Upper lobe of left lung (tissue), 4 donors: ENCODE measurements at regions not wholly inside any gene's neighbourhood (a gene's known extent, or its start where the extent isn't known, plus 50 kb on each side); places are given as distances from the start of the nearest gene placed in this dataset.

Source experiments
- POLR2A ChIP-seq, 4 donors: fragments of 450-650 bp; IDR thresholded peaks; one replicate each; pipeline ENCODE4 v1.5.1; 2016 to 2017; ENCODE audit warnings: antibody characterized with exemption in 4 of 4, mild to moderate bottlenecking in 2 of 4
- POLR2AphosphoS5 ChIP-seq, 2 donors: sonication (generic); formaldehyde crosslinking; IDR thresholded peaks; one replicate each; pipeline ENCODE4 v1.5.1; 2017; ENCODE audit warnings: antibody characterized with exemption in 2 of 2
- TF ChIP-seq, protein P1 (sequence below), 6 experiments: fragments of 450-650 bp in 4 of 6; fragments of 200-600 bp in 2 of 6; sonication (generic) in 2 of 6; IDR thresholded peaks; one replicate each; pipeline ENCODE4 v1.5.1; 2016 to 2019; ENCODE audit warnings: antibody characterized with exemption in 6 of 6

DNA sequence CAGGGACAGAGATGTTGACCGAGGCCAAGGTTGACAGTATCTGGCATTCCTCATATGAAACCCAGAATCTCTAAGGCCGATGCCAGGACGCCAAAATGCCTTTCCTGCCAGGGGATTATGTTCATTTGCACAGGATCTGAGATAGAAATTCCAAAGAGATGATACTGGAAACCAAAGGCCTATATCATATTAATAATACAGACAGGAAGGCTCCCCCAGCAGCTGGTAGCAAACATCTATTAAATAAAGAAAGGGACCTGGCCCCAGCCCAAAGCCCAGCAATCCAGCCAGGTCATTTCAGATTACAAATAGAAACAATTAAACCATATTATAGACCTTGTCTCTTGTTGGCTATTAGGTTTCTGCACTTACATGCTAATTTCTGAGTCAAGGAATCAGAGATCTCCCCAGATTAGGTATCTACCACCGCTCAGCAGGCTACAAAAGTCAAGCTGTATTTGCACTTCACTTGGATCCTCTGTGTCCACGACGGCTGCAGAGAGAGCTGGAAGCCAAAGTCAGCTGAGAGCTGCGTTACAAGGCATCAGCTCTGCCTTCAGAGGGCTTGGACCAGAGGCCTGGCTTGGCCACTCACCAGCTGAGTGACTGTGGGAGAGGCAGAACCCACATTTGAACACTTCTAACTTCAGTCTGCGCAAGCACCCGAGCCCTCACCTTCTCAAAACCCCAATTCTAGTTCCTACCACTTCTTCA is 269.3 kb upstream of the SIX2 start:
- TF ChIP-seq POLR2AphosphoS5 (IDR thresholded peaks at IDR 0.05) (no peak), POLR2A (IDR thresholded peaks at IDR 0.05) (no peak)
- TF ChIP-seq, protein P1, sequence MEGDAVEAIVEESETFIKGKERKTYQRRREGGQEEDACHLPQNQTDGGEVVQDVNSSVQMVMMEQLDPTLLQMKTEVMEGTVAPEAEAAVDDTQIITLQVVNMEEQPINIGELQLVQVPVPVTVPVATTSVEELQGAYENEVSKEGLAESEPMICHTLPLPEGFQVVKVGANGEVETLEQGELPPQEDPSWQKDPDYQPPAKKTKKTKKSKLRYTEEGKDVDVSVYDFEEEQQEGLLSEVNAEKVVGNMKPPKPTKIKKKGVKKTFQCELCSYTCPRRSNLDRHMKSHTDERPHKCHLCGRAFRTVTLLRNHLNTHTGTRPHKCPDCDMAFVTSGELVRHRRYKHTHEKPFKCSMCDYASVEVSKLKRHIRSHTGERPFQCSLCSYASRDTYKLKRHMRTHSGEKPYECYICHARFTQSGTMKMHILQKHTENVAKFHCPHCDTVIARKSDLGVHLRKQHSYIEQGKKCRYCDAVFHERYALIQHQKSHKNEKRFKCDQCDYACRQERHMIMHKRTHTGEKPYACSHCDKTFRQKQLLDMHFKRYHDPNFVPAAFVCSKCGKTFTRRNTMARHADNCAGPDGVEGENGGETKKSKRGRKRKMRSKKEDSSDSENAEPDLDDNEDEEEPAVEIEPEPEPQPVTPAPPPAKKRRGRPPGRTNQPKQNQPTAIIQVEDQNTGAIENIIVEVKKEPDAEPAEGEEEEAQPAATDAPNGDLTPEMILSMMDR (IDR thresholded peaks at IDR 0.05): no peak
